ENCODE measurements at regions not wholly inside any gene's neighbourhood (a gene's known extent, or its start where the extent isn't known, plus 50 kb on each side); places are given as distances from the start of the nearest gene placed in this dataset.
A peak's percentile ranks its signal among the peaks of the same experiment; 100 is the strongest.

DNA sequence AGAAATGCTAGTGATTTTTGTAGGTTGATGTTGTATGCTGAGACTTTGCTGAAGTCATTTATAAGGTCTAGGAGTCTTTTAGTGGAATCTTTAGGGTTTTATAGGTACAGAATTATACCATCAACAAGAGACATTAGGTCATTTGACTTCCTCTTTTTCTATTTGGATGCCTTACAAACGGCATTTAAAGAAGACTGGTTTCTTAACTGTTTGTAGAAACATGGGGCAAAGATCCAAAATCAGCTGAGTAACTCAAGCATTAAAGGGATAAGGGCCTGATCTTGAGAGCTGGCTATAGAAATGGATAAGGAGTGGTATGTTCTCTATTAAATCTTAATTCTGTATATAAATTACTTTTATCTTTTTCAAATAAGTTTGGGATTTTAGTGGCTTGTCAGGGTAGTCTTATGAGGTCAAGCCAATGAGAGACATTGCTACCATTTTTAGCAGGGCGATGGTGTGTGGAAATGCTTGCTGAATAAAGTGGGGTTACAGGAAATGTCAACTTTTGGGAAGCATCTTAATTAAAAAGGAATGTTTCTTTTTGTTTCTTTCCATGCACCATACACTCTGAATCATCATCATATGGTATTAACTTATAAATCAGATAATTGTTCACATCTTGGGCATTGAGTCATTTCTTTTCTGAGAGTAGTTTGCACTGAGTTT is 197.7 kb upstream of the GBE1 start (continued):
- TF ChIP-seq, protein P1, sequence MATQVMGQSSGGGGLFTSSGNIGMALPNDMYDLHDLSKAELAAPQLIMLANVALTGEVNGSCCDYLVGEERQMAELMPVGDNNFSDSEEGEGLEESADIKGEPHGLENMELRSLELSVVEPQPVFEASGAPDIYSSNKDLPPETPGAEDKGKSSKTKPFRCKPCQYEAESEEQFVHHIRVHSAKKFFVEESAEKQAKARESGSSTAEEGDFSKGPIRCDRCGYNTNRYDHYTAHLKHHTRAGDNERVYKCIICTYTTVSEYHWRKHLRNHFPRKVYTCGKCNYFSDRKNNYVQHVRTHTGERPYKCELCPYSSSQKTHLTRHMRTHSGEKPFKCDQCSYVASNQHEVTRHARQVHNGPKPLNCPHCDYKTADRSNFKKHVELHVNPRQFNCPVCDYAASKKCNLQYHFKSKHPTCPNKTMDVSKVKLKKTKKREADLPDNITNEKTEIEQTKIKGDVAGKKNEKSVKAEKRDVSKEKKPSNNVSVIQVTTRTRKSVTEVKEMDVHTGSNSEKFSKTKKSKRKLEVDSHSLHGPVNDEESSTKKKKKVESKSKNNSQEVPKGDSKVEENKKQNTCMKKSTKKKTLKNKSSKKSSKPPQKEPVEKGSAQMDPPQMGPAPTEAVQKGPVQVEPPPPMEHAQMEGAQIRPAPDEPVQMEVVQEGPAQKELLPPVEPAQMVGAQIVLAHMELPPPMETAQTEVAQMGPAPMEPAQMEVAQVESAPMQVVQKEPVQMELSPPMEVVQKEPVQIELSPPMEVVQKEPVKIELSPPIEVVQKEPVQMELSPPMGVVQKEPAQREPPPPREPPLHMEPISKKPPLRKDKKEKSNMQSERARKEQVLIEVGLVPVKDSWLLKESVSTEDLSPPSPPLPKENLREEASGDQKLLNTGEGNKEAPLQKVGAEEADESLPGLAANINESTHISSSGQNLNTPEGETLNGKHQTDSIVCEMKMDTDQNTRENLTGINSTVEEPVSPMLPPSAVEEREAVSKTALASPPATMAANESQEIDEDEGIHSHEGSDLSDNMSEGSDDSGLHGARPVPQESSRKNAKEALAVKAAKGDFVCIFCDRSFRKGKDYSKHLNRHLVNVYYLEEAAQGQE (IDR thresholded peaks at IDR 0.05): no peak
- TF ChIP-seq, protein P2, sequence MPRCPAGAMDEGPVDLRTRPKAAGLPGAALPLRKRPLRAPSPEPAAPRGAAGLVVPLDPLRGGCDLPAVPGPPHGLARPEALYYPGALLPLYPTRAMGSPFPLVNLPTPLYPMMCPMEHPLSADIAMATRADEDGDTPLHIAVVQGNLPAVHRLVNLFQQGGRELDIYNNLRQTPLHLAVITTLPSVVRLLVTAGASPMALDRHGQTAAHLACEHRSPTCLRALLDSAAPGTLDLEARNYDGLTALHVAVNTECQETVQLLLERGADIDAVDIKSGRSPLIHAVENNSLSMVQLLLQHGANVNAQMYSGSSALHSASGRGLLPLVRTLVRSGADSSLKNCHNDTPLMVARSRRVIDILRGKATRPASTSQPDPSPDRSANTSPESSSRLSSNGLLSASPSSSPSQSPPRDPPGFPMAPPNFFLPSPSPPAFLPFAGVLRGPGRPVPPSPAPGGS (IDR thresholded peaks at IDR 0.05): no peak

DNA sequence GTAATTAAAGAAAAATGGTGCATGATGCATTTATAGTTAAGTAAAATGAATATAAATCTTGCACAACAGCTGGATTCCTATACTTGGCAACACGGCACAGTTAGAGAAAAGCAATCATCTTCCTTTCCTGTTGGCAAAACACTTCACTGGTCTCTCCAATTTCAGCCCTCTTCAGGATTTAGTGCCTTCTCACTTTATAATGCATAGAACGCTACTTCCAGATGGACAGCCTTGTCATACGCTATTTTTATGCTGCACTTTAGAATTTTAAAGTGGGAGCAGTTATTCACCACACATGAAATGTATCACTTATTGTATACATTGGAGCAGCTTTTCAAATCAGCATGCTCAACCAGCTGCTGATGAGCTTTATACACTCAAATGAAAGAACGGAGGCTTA is 194.4 kb upstream of the GBE1 start:
- POLR2A ChIA-PET: no interaction called here
- 40% methylated on average over 4 of the region's 4 CpGs for WGBS (ENCODE audit: missing lambda C conversion rate)
- DNase-seq (ENCODE audit: low read depth in 1 of 2, low spot score in 1 of 2) (no peak), FAIRE-seq (no peak), ATAC-seq (no peak)
- H3K4me3 ChIP-seq: no peak overlapping the region
- no peak overlapping the region for H3K27ac ChIP-seq
- TF ChIP-seq NPAS2 (CRISPR knock-in tag; IDR thresholded peaks at IDR 0.05; ENCODE audit: borderline replicate concordance): no peak
- TF ChIP-seq FOXS1 (CRISPR knock-in tag; IDR thresholded peaks at IDR 0.05): no peak
- no peak for TF ChIP-seq RCOR1 (IDR thresholded peaks at IDR 0.05; ENCODE audit: low read depth, low read length)
- no peak for TF ChIP-seq KDM1A (IDR thresholded peaks at IDR 0.05; ENCODE audit: low read depth)
- TF ChIP-seq ZFP36 (IDR thresholded peaks at IDR 0.05; ENCODE audit: borderline replicate concordance, partially characterized antibody): no peak
- TF ChIP-seq TP53 (CRISPR knock-in tag; IDR thresholded peaks at IDR 0.05): no peak
- no peak for TF ChIP-seq TFCP2L1 (CRISPR knock-in tag; IDR thresholded peaks at IDR 0.05)
- TF ChIP-seq ZC3H11A (IDR thresholded peaks at IDR 0.05): no peak
- TF ChIP-seq, protein P3, sequence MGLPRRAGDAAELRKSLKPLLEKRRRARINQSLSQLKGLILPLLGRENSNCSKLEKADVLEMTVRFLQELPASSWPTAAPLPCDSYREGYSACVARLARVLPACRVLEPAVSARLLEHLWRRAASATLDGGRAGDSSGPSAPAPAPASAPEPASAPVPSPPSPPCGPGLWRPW (IDR thresholded peaks at IDR 0.05): no peak
- peak overlapping the region; percentile 42; the same call in 2 of the 3 replicates for H3K4me2 ChIP-seq
- H3K4me1 ChIP-seq: no peaks in the 10 kb centered on the region
- CTCF ChIA-PET: no interaction called here
- no peaks in the 10 kb centered on the region for H3K9me3 ChIP-seq

DNA sequence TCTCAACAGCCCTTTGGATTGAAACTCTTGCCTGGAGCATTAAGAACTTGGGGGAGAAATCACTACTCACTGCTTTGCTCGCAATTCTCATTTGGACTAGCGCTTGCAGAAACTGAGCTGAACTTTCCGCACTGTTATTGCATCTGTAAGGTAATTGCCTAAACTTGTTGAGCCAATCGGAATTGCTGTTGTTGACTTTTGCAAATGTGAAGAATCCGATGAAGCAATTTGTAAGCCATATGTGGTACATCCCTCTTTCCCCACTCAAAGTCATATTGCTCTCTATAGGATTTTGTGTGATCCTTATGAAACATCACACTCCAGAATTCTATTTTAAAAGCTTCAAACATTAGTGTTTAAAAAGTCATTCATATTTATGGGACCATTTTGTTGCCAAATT is 191.7 kb upstream of the GBE1 start:
- no peaks in the 10 kb centered on the region for H3K4me1 ChIP-seq
- CTCF ChIA-PET: interaction anchor here (0.7 kb wide), 1 partner anchor 310 kb away, joined by 3 read pairs; no protein-coding TSS in a partner anchor

More for the DNA sequence above, 191.7 kb upstream of the GBE1 start:
- TF ChIP-seq, protein P1 (IDR thresholded peaks at IDR 0.05): no peak
- TF ChIP-seq CHD4 (IDR thresholded peaks at IDR 0.05; ENCODE audit: borderline replicate concordance) (no peak), ZFP36 (IDR thresholded peaks at IDR 0.05; ENCODE audit: borderline replicate concordance, partially characterized antibody) (no peak), GATA3 (IDR thresholded peaks at IDR 0.05; ENCODE audit: borderline replicate concordance) (no peak), CBX2 (IDR thresholded peaks at IDR 0.05; ENCODE audit: borderline replicate concordance, low read depth) (no peak), RNF2 (IDR thresholded peaks at IDR 0.05; ENCODE audit: borderline replicate concordance, low read depth) (no peak)
- TF ChIP-seq, protein P4, sequence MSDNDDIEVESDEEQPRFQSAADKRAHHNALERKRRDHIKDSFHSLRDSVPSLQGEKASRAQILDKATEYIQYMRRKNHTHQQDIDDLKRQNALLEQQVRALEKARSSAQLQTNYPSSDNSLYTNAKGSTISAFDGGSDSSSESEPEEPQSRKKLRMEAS (IDR thresholded peaks at IDR 0.05): no peak
- Histone ChIP-seq H3K4me2 (no peak overlapping the region), H3K27ac (no peak overlapping the region), H3K4me3 (no peak overlapping the region), H3K9me3 (no peaks in the 10 kb centered on the region)
- 82% methylated on average over 5 of the region's 5 CpGs for whole genome bisulfite sequencing (ENCODE audit: missing lambda C conversion rate)
- POLR2A ChIA-PET: no interaction called here
- FAIRE-seq (no peak), DNase-seq (ENCODE audit: low read depth in 1 of 2, low spot score in 1 of 2) (no peak), ATAC-seq (no peak)
